Breast epithelium (tissue), 3 donors: ENCODE measurements at regions not wholly inside any gene's neighbourhood (a gene's known extent, or its start where the extent isn't known, plus 50 kb on each side); places are given as distances from the start of the nearest gene placed in this dataset.

Experiments used
- CTCF ChIP-seq, 3 donors: fragments of 450-650 bp; IDR thresholded peaks; one replicate each; pipeline ENCODE4 v1.5.1; 2016 to 2017; ENCODE audit warnings: antibody characterized with exemption in 3 of 3, mild to moderate bottlenecking in 3 of 3, moderate library complexity in 3 of 3
- POLR2A ChIP-seq: fragments of 450-650 bp; IDR thresholded peaks from one replicate; pipeline ENCODE4 v1.6.1; 2016; ENCODE audit warnings: antibody characterized with exemption, mild to moderate bottlenecking, moderate library complexity
- POLR2AphosphoS5 ChIP-seq, 3 donors: sonication (generic); formaldehyde crosslinking; IDR thresholded peaks; one replicate each; pipeline ENCODE4 v1.6.1; 2017; ENCODE audit warnings: antibody characterized with exemption in 3 of 3

- TF ChIP-seq CTCF (IDR thresholded peaks at IDR 0.05) (no peak), POLR2A (no peak), POLR2AphosphoS5 (IDR thresholded peaks at IDR 0.05) (no peak)
Measured at GRCh38 chr15:84143753-84144314, 91.7 kb upstream of the GOLGA6L4 start.
